GM18873 (cell line): ENCODE measurements at regions not wholly inside any gene's neighbourhood (a gene's known extent, or its start where the extent isn't known, plus 50 kb on each side); places are given as distances from the start of the nearest gene placed in this dataset.
A peak's percentile ranks its signal among the peaks of the same experiment; 100 is the strongest.

Experiments
- ATAC-seq: cut with Tn5 transposase; IDR thresholded peaks from one replicate; pipeline ENCODE4 v1.9.1; 2021; ENCODE audit warnings: mild to moderate bottlenecking, moderate library complexity, moderate number of reproducible peaks; ENCODE audit not compliant: unreplicated experiment, low FRiP score

GRCh38 chr2:41913921-41914609, 133.8 kb upstream of the PKDCC start:
- ATAC-seq, result no peak

DNA sequence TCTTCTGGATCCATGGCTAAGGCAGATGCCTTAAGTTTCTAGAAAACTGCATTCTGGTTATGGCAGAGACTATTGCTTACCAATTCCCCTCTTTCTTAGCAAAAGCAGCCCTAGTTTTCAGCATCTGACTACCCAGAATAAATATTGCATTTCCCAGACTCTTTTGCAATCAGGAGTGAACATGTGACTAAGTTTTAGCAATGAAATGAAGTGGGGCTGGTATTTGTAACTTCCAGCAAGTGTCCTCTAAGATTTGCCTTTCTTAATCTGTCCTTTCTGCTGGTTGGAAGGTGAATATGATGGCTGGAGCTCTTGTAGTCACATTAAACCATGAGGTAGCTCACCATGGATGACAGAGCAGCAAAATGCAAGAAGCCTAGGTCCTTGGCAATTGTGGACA, 132.9 kb upstream of the PKDCC start:
- no peak for ATAC-seq

GRCh38 chr2:41916177-41916576, 131.6 kb upstream of the PKDCC start:
- no peak for ATAC-seq

- ATAC-seq, result no peak
Observed at GRCh38 chr2:41917587-41917986, 130.2 kb upstream of the PKDCC start.

DNA sequence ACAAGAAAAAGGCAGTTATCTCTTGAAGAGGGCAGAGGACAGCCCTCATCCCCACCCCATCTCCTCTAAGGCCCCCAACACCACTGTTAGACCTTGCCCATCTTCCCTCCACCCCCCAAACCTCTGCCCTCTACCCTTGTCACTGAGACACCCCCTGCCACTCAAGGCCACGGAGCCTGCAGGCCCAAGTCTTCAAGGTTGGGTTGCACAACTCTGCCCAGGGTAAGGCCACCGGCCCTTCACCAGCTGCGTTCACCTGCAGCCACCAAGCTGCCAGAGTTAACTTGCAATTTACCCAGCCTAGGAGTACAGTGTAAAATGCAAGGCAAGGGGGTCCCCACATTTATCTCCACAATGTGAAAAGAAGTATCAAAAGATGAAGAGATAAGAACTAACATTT, 128.7 kb upstream of the PKDCC start:
- ATAC-seq, result no peak

DNA sequence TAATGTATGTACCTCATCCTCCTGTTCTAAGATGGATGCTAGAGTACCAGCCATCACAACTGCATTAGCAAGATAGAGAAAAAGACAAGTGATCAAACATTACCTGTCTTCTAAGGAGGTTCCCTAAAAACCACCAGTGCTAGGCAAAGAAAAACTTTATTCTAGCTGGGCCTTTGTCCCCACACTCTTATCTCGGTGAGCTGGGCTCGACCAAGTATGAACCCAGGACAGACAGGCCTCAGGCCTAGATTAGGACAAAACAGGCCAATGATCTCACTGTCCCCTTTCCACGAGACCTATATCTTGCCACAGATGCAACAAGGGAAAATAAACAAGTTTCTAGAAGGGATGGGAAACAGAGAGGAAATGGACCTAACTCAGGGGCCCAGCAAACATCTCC, 127.6 kb upstream of the PKDCC start:
- no peak for ATAC-seq

DNA sequence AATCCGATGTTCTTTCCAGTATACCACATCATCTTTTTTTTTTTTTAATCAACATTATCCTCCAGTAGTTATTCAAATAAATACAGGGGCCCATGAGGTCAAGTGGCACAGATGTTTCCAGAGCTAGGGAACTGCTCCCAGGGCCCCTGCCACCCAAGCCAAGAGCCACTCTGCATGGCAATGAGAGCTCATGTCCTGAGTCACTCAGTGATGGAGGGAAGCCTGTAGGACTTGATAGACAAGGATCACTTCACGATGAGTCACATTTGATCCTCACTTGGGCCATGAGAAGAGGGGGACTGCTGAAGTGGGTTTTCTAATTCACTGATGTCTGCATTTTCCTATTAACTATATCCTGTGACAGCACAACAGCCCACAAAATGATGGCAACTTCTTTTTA, 127.0 kb upstream of the PKDCC start:
- ATAC-seq, result no peak

- ATAC-seq, result no peak
Observed at GRCh38 chr2:41922177-41922576, 125.6 kb upstream of the PKDCC start.

GRCh38 chr2:41923156-41923786, 124.5 kb upstream of the PKDCC start:
- no peak for ATAC-seq

GRCh38 chr2:41924024-41924423, 123.8 kb upstream of the PKDCC start:
- no peak for ATAC-seq

GRCh38 chr2:41924709-41925408, 123.0 kb upstream of the PKDCC start:
- ATAC-seq, result no peak

DNA sequence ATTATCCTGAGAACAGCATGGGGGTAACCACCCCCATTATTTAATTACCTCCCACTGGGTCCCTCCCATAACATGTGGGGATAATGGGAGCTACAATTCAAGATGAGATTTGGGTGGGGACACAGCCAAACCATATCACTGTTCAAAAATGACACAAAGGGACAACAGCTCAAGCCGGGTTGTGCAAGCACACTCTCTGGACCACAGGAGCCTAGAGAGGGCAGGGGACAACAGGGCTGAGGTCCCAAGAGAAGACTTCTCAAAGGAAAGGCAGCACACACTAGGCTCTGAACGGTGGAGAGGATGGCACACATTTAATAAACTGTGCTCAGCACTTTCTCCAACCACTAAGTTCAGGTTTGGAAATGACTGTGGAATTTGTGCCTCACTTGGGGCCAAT, 122.1 kb upstream of the PKDCC start:
- ATAC-seq, result no peak

DNA sequence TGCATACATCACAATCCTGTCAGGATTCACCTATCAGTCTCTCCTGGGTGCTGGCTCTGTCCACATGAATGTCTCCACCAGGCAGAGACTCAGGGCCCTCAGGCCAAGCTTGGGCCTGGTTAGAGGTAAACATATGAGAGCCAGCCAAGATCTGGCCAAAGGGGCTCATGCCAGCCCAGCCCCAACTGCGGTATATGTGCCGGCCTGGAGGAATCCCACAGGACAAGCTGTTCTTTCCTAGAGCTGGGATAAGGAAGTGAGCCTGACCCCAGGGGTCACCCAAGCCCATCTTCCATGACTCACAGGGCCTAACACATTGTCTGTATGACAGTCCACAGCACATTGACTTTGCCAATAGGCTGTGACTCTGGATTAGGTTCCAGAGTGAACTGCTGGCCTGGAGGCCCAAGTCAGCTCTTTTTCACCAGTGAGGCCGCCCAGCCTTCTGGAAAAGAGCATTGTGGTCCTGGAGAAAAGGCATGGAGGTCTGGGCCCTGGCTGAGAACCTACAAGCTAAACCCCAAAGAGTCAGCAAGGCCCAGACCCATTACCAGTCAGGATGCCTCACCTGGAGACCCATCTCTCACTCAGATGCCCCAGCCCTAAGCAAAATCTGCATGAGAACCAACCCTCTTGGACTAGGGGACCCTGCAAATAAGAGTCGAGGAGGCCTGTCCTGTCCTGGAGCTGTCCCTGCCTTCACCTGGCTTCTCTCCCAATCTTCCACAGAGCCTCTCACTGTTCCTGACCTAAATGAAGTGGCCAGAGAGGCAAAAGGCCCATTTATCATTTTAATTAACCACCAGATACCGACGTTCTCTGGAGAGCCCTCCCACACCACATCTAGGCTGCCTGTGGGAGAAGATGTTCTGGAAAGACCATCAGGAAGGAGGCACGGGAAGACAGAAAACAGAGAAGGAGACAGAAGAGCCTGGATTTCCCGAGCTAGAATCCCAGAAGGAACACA, 120.9 kb upstream of the PKDCC start:
- no peak for ATAC-seq

- no peak for ATAC-seq
Observed at GRCh38 chr2:41927581-41928264, 120.1 kb upstream of the PKDCC start.

- ATAC-seq, result no peak
Observed at GRCh38 chr2:41928526-41928925, 119.3 kb upstream of the PKDCC start.

DNA sequence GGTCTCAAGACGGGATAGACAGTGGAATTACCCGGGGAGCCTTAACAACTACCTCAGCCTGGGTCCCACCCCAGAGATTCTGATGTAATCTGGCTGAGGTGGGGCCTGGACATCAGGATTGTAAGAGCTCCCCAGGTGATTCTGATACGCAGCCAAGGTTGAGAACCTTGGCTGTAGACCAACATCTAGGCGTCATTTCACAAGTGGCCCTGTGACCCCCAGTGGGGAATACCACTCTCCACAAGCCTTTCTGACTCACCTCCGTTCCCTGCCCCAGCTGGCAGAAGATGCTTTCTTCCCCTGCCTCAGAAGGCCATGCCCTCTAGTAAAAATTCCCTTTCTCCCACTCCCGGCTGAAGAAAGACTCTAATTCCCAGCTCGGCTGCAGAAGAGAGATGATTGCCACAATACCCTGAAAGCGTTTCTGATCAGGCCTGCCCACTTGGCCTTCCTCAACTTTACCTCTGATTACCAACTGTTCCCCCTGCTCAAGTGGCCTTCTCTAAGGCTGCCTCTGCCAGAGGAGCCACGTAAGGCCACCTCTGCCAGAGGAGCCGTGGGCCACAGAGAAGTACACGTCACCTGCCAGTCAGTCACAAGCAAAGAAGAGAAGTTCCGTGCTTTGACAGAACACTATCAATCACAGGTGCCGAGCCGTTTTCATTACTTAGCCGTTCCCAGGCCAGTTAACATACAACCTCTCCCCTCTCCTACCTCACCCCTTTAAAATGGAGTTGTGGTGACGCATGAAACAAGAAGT, 116.8 kb upstream of the PKDCC start:
- ATAC-seq, result peak; percentile 68

DNA sequence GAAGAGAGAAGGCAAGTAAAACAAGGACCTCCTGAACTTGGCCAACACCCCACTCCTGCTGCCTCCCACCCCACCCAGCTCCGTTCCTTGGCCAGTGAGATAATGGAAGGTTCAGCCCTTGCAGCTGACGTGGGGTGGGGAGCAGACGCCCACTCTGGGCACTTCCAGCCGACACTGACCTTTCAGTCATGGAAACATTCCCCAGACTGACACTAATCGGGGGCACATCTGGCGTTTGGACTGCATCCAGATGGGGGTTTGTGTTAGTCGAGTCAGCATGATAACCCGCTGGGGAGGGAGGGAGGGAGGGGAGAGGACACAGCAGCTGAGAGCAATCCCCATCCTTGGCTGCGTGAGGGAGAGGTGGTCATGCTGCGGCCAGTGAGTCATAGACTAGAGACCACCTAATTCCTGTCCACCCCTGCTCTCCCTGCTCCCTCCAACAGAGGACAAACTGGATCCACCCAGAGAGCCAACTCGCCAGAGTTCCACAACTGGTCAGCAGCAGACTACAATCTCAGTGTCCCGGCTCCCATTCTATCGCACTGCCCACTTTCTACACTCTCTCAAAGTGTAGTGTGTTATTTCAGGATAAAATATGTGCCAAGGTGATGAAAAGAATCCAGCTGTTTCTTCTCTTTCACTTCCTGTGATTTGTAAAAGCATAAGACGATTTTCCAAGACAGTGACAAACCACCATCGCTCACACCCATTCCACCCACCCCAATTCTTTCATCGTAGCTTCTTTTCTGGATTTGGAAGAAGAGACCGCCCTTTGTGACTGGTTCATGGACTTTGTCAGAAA, 115.4 kb upstream of the PKDCC start:
- ATAC-seq, result no peak

- no peak for ATAC-seq
Observed at GRCh38 chr2:41933046-41933420, 114.8 kb upstream of the PKDCC start.
